Erythroblast (primary cell): ENCODE measurements at regions not wholly inside any gene's neighbourhood (a gene's known extent, or its start where the extent isn't known, plus 50 kb on each side); places are given as distances from the start of the nearest gene placed in this dataset.

Source experiments
- DNase-seq, 2 experiments: peaks; one replicate each; lab custom pipeline; 2025; lab: John Stamatoyannopoulos, UW
- GATA1 ChIP-seq: IDR thresholded peaks from 2 replicates; pipeline ENCODE4 v1.6.1; 2011; ENCODE audit warnings: low read depth, mild to moderate bottlenecking, control low read depth, low read length, moderate library complexity
- POLR2A ChIP-seq: IDR thresholded peaks from 2 replicates; pipeline ENCODE4 v1.6.1; 2011; ENCODE audit warnings: mild to moderate bottlenecking, low read length

- DNase-seq: no peak
- TF ChIP-seq GATA1 (no peak), POLR2A (no peak)
Observed at GRCh38 chrX:134161162-134161561, 75.8 kb upstream of the CCDC160 start.

- TF ChIP-seq GATA1: no peak
- TF ChIP-seq POLR2A: no peak
- no peak for DNase-seq
Observed at GRCh38 chrX:134162032-134162431, 75.0 kb upstream of the CCDC160 start.

GRCh38 chrX:134163836-134164235 is 73.1 kb upstream of the CCDC160 start:
- no peak for DNase-seq

GRCh38 chrX:134167591-134168203 is 69.3 kb upstream of the CCDC160 start:
- no peak for DNase-seq
- no peak for TF ChIP-seq POLR2A
- TF ChIP-seq GATA1: no peak

More at GRCh38 chrX:134163836-134164235, 73.1 kb upstream of the CCDC160 start:
- no peak for TF ChIP-seq POLR2A
- TF ChIP-seq GATA1: no peak

- TF ChIP-seq POLR2A (no peak), GATA1 (no peak)
- peak; percentile 11 to 22 for DNase-seq
Observed at GRCh38 chrX:134171661-134172587, 65.1 kb upstream of the CCDC160 start.

GRCh38 chrX:134172588-134173259 is 64.3 kb upstream of the CCDC160 start:
- no peak for TF ChIP-seq GATA1
- TF ChIP-seq POLR2A: no peak
- DNase-seq: peak; percentile 17 to 26

- no peak for TF ChIP-seq POLR2A
- no peak for TF ChIP-seq GATA1
Observed at GRCh38 chrX:134173541-134174272, 63.3 kb upstream of the CCDC160 start.

GRCh38 chrX:134174273-134174660 is 62.7 kb upstream of the CCDC160 start:
- DNase-seq: no peak
- TF ChIP-seq GATA1: no peak
- TF ChIP-seq POLR2A: no peak

More at GRCh38 chrX:134173541-134174272, 63.3 kb upstream of the CCDC160 start:
- DNase-seq: peak in 1 of 2 experiments; percentile 0

GRCh38 chrX:134174859-134175258 is 62.1 kb upstream of the CCDC160 start:
- DNase-seq: no peak
- no peak for TF ChIP-seq POLR2A
- no peak for TF ChIP-seq GATA1

GRCh38 chrX:134177527-134177926 is 59.5 kb upstream of the CCDC160 start:
- TF ChIP-seq GATA1: no peak
- no peak for TF ChIP-seq POLR2A
- no peak for DNase-seq

GRCh38 chrX:134180601-134181274 is 56.2 kb upstream of the CCDC160 start:
- TF ChIP-seq POLR2A (no peak), GATA1 (no peak)
- no peak for DNase-seq

GRCh38 chrX:134181275-134181660 is 55.7 kb upstream of the CCDC160 start:
- no peak for DNase-seq
- no peak for TF ChIP-seq GATA1
- no peak for TF ChIP-seq POLR2A
